WERI-Rb-1 (cell line): ENCODE measurements at regions not wholly inside any gene's neighbourhood (a gene's known extent, or its start where the extent isn't known, plus 50 kb on each side); places are given as distances from the start of the nearest gene placed in this dataset.
"Not testable (repeated sequence)": the region's sequence is repeated elsewhere in the genome, so short reads cannot be mapped to it uniquely, and the experiment has no call there.

Experiments used
- DNase-seq: peaks from one replicate; pipeline ENCODE4 v3.0.0-alpha.2; 2020
- H3K27ac ChIP-seq: fragments of 250-450 bp; sonication (Bioruptor Pico); 2 replicates; pipeline ENCODE4 v1.5.1; 2020; ENCODE audit warnings: mild to moderate bottlenecking, moderate library complexity
- H3K27me3 ChIP-seq: fragments of 250-450 bp; sonication (Bioruptor Pico); 2 replicates; pipeline ENCODE4 v1.5.1; 2021; ENCODE audit warnings: mild to moderate bottlenecking, low read depth, moderate library complexity; ENCODE audit not compliant: insufficient read depth, severe bottlenecking
- H3K36me3 ChIP-seq: fragments of 250-450 bp; sonication (Bioruptor Pico); 2 replicates; pipeline ENCODE4 v1.5.1; 2020; ENCODE audit warnings: mild to moderate bottlenecking, moderate library complexity
- H3K4me3 ChIP-seq: 2 replicates; pipeline ENCODE4 v1.5.1; 2011; ENCODE audit warnings: low read depth, mild to moderate bottlenecking, control low read depth, low read length
- H3K9me3 ChIP-seq: fragments of 250-450 bp; sonication (Bioruptor Pico); 2 replicates; pipeline ENCODE4 v1.5.1; 2021; ENCODE audit warnings: mild to moderate bottlenecking, moderate library complexity; ENCODE audit not compliant: severe bottlenecking
- TF ChIP-seq, protein P1 (sequence below): IDR thresholded peaks from 2 replicates; pipeline ENCODE4 v1.5.1; 2011; ENCODE audit warnings: low read depth, mild to moderate bottlenecking, control low read depth, inconsistent platforms, low read length

DNA sequence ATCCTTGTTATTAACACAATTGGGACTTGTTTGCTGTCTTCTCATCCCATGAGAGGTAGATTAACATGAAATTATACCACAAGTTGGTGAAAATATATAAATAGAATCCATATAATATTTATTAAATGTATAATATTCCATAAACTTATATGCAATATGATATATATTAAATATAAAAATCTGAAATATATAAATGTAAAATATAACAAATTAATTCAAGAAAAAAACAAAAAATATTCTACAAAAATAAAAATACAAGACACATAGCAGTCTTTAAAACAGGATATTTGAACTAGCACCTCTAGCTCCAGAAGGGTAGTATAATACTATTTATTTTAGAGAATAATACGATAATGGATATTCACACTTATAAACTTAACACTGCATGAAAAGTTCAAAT lies 603.3 kb upstream of the FLRT2 start:
- no peaks in the 10 kb centered on the region for H3K36me3 ChIP-seq
- H3K27ac ChIP-seq = no peak overlapping the region
- TF ChIP-seq, protein P1, sequence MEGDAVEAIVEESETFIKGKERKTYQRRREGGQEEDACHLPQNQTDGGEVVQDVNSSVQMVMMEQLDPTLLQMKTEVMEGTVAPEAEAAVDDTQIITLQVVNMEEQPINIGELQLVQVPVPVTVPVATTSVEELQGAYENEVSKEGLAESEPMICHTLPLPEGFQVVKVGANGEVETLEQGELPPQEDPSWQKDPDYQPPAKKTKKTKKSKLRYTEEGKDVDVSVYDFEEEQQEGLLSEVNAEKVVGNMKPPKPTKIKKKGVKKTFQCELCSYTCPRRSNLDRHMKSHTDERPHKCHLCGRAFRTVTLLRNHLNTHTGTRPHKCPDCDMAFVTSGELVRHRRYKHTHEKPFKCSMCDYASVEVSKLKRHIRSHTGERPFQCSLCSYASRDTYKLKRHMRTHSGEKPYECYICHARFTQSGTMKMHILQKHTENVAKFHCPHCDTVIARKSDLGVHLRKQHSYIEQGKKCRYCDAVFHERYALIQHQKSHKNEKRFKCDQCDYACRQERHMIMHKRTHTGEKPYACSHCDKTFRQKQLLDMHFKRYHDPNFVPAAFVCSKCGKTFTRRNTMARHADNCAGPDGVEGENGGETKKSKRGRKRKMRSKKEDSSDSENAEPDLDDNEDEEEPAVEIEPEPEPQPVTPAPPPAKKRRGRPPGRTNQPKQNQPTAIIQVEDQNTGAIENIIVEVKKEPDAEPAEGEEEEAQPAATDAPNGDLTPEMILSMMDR = no peak
- H3K4me3 ChIP-seq = no peak overlapping the region
- DNase-seq = no peak
- H3K27me3 ChIP-seq = no peaks in the 10 kb centered on the region
- no peaks in the 10 kb centered on the region for H3K9me3 ChIP-seq

DNA sequence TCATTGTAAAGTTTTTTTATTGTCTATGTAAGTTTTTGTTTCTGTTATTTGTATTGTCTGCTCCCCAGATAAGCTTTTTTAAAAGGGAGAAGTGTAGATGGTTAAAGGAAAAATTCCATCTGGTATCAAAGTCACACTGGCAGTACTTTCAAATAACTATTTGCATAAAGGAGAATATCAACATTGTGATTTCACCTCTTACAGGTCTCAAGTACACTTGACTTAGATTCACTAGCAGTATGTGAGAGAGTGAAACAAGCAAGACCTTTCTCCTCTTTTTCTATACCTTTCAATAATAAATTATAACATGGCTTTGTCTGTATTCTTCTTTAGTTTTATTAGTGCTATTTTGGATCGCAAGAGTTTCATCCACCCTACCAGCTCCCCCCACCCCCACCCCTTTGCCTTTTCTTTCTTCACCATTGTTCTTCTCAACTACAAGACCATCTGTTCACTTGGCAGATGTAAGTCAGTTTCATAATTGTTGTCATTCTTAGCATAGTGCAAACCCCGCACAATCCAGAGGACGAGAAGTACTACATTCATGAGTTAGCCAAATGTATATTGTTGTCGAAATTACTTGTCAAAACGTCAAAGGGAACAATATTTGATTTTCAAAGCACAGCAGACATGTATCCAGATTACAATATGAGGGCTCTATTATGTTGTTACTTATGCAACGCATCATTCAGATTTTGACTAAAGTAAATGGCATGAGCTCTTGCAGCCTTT lies 602.7 kb upstream of the FLRT2 start:
- H3K4me3 ChIP-seq = no peak overlapping the region
- TF ChIP-seq, protein P1 = no peak
- DNase-seq = no peak
- H3K27me3 ChIP-seq = no peaks in the 10 kb centered on the region
- H3K27ac ChIP-seq = no peak overlapping the region
- H3K36me3 ChIP-seq = no peaks in the 10 kb centered on the region
- no peaks in the 10 kb centered on the region for H3K9me3 ChIP-seq

DNA sequence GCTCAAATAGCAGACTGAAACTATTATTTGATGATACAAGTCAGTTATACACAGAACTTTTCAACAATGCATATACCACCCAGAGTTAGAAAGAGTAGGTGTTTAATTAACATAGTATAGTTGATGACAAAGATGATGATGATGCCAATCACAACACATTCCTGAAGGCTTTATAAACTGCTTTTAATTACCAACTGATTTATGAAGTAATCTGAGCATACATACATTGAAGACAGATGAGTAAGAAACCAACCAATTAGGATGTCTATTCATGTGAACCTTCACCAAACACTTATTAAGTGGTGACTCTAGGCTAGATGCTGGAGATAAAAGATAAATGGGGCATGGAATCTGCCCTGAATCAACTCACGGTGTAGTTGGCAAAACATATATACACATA lies 600.9 kb upstream of the FLRT2 start:
- DNase-seq = no peak
- Histone ChIP-seq H3K36me3 (no peaks in the 10 kb centered on the region), H3K4me3 (no peak overlapping the region), H3K27me3 (no peaks in the 10 kb centered on the region), H3K9me3 (no peaks in the 10 kb centered on the region), H3K27ac (no peak overlapping the region)
- TF ChIP-seq, protein P1 = no peak

DNA sequence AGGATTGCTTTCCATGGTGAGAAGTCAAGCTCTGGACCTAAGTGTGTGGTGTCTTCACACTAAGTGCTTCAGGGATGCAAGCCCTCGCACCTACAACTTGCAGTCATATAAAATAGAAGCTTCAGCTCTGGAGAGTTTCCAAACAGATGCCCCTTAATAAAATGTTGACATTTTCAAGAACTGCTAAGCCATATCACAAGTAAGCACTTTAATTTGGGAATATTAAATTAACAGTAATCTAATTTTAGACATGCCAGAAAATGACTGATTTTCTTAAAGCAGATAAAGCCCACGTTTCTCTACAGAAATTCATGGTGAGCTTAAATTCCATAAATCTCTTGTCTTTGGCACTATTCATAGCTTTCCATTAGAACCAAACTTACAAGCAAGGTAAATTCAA lies 600.1 kb upstream of the FLRT2 start:
- TF ChIP-seq, protein P1 = no peak

DNA sequence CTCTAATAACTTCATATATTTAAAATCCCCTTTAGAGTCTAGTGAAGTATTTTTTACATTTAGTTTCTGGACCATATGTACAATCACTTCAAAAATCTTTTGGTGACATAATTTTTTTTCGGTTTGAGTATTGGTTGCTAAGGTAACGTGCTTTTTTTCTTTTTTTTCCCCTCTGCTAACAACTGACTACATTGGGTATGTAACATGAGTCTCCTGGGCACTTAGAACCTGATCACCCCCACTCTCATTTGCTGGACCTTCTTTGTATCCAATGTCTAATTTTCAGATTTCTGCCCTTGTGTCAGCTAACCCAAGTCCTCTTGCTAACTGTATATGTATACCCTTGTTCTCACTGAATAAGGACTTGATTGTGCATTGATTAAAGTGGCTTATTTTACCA lies 592.9 kb upstream of the FLRT2 start:
- TF ChIP-seq, protein P1 = no peak

More for the DNA sequence above, 600.1 kb upstream of the FLRT2 start:
- no peak overlapping the region for H3K4me3 ChIP-seq
- H3K9me3 ChIP-seq = no peaks in the 10 kb centered on the region
- H3K36me3 ChIP-seq = no peaks in the 10 kb centered on the region
- H3K27ac ChIP-seq = no peak overlapping the region
- no peaks in the 10 kb centered on the region for H3K27me3 ChIP-seq
- DNase-seq = no peak

DNA sequence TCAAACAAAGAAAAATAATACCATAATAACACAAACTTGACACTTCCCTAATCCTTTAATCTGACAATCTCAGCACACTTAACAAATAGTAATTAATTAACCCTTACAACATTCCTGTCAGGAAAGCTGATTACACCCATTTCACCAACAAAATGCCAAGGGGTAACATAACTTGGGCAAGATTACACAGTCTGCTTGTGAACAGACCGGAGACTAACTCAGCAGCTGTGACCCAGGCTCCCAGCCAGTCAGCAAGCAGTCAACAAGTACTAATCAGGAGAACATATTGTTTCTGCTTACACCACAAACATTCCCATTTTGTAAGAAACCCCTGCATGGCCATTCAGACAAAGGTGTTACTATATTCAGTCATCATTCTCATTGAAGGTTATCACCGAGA lies 592.5 kb upstream of the FLRT2 start:
- no peak overlapping the region for H3K27ac ChIP-seq
- no peaks in the 10 kb centered on the region for H3K27me3 ChIP-seq
- no peaks in the 10 kb centered on the region for H3K9me3 ChIP-seq
- H3K4me3 ChIP-seq = no peak overlapping the region
- H3K36me3 ChIP-seq = no peaks in the 10 kb centered on the region
- TF ChIP-seq, protein P1 = no peak
- DNase-seq = no peak

More for the DNA sequence above, 592.9 kb upstream of the FLRT2 start:
- Histone ChIP-seq H3K27ac (no peak overlapping the region), H3K9me3 (no peaks in the 10 kb centered on the region), H3K36me3 (no peaks in the 10 kb centered on the region), H3K27me3 (no peaks in the 10 kb centered on the region), H3K4me3 (no peak overlapping the region)
- DNase-seq = no peak

DNA sequence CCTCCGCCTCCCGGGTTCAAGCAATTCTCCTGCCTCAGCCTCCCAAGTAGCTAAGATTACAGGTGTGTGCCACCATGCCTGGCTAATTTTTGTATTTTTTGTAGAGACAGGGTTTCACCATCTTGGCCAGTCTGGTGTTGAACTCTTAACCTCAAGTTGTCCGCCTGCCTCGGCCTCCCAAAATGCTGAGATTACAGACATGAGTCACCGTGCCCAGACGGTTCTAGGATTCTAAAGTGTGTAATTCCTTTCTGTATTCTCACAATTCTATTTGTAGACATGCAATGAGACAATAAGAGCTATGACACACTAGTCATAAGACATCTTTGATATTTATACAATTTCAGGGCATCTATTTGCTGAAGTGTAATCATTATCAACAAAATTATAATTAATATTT lies 585.0 kb upstream of the FLRT2 start:
- H3K27me3 ChIP-seq, H3K9me3 ChIP-seq, H3K27ac ChIP-seq, H3K4me3 ChIP-seq, DNase-seq, H3K36me3 ChIP-seq: not testable (repeated sequence)
